ENCODE measurements at regions not wholly inside any gene's neighbourhood (a gene's known extent, or its start where the extent isn't known, plus 50 kb on each side); places are given as distances from the start of the nearest gene placed in this dataset.

DNA sequence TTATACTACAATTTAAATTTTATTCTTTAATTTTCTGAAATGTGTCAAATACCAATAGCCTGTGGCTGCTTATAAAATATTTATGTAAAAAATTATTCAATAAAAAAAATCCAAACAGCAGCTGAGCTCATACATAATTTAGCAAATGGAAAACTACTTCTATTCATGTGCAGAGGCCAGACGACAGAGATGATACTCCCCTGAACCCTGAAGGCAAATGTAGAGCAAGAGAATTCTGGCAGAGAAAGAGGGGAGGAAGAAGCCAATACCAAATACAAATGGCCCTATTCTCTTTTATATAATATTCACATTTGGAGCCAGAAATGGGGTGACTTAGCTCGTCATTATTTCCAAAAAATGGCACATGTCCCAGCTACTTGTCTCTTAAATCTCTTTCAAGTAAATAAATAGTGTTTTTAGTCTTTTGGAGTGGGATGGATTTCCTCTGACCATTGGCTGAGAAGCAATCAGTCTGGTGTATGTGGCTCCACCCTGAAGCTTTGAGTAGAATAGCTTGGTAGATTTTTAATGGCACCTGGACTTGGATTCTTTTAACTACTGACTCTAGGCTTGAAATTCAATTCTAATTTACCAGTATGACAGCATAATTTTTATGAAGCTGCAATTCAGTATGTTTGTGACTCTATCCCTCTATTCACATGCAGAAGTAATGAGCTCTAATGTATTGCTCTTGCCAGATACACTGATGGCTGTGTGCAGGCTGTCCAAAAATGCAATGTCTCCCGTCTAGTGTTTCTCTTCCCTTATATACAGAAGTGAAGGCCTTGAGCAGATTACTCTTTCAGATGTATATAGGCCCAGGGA, 113.4 kb upstream of the SCAF11 start:
- DNase-seq: no peak
- peaks cover under 1% of the 10 kb centered on the region for H3K9me3 Mint-ChIP-seq
- ATAC-seq: no peak
- no peak overlapping the region for H3K4me3 Mint-ChIP-seq
- peaks cover 4% of the 10 kb centered on the region for H3K27me3 Mint-ChIP-seq (ENCODE audit: low read depth)
- H3K36me3 Mint-ChIP-seq (ENCODE audit: insufficient read depth): no peaks in the 10 kb centered on the region
- peaks cover 3% of the 10 kb centered on the region for H3K4me1 Mint-ChIP-seq (ENCODE audit: low read depth)

DNA sequence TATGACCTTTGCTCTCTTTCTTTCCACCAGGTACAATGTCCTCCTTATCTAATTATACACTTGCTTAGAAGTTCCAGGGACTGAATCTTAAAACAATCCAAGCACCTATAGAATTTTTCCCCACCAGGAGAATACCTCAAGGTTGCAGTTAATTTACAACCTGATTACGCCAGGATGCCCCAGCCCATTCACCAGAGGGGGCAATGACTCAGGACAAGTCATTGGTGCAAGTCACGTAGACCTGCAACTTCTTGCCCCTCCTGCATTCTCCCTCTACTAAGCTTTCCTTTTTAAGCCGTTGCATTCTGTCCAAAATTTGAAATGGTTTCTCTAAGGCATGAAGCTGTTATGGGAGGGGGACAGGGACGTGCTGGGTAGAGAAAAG, 111.1 kb upstream of the SCAF11 start:
- H3K4me1 Mint-ChIP-seq (ENCODE audit: low read depth): no peaks in the 10 kb centered on the region
- H3K4me3 Mint-ChIP-seq: no peak overlapping the region
- peaks cover 3% of the 10 kb centered on the region for H3K9me3 Mint-ChIP-seq
- no peaks in the 10 kb centered on the region for H3K27me3 Mint-ChIP-seq (ENCODE audit: low read depth)
- H3K36me3 Mint-ChIP-seq (ENCODE audit: insufficient read depth): no peaks in the 10 kb centered on the region
- ATAC-seq: no peak
- DNase-seq: no peak

DNA sequence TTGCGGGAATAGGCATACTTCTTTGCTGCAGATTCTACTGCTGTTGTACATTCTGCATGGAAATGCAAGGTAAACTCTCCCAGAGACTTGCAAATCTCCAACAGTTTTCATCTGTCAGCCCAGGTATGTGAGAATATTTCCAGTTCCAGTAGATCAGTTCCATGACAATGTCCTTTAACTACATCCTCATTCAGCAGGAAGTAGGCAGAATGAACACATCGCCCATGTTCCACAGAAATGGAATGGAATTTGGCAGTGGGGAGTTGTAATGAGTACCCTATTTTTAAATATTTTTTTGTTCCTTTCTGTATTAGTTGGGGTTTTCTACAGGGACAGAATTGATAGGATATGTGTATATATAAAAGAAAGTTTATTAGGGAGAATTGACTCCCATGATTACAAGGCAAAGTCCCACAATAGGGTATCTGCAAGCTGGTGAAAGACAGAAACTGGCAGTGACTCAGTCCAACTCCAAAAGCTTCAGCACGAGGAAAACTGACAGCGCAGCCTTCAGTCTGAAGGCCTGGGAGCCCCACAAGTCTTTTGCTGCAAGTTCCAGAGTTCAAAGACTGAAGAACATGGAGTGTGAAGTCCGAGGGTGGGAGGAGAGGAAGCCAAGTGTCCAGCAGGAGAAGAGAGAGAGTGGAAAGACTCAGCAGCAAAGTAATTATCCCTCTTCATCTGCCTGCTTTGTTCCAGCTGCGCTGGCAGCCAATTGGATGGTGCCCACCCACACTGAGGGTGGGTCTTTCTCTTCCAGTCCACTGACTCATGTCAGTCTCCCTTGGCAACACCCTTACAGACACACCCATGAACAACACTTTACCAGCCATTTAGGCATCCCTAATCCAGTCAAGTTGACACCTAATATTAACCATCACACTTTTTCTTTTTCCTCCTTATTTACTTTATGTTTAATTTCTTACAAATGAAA, 110.4 kb upstream of the SCAF11 start:
- no peak overlapping the region for H3K4me3 Mint-ChIP-seq
- DNase-seq: no peak
- H3K36me3 Mint-ChIP-seq (ENCODE audit: insufficient read depth): no peaks in the 10 kb centered on the region
- ATAC-seq: no peak
- peaks cover 3% of the 10 kb centered on the region for H3K9me3 Mint-ChIP-seq
- no peaks in the 10 kb centered on the region for H3K4me1 Mint-ChIP-seq (ENCODE audit: low read depth)
- H3K27me3 Mint-ChIP-seq (ENCODE audit: low read depth): no peaks in the 10 kb centered on the region

DNA sequence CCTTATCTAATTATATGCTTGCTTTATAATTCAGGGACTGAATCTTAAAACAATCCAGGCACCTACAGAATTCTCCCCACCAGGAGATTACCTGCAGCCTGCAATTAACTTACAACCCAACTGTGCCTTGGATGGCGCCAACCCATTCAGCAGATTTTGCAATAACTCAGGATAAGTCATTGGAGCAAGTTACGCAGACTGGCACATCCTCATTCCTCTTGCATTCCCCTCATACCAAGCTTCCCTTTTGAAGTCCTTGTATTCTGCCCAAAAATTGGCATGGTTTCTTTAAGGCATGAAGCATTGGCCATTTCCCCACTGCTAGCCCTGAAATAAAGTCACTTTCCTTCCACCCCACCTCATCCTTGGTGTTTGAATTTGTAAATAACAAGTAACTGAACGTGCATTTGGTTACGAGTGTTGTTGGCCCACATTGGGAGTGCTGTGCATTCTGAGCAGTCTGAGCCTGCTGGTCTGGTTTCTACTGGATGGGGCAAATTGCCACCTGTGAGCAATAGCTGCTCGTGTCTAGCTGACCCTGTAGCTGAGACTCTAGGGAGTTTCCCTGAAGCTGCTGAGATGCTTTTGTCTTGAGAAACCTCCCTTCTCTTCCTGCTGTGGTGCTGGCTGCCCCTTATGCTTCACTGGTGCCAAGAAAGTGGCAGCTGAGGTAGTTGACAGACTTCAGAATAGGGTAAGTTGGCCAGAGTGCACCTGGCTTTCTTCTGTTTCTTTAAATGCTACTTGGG, 99.2 kb upstream of the SCAF11 start:
- peaks cover 7% of the 10 kb centered on the region for H3K9me3 Mint-ChIP-seq
- DNase-seq: no peak
- peaks cover 23% of the 10 kb centered on the region for H3K27me3 Mint-ChIP-seq (ENCODE audit: low read depth)
- no peaks in the 10 kb centered on the region for H3K36me3 Mint-ChIP-seq (ENCODE audit: insufficient read depth)
- no peak for ATAC-seq
- H3K4me1 Mint-ChIP-seq (ENCODE audit: low read depth): no peaks in the 10 kb centered on the region
- no peak overlapping the region for H3K4me3 Mint-ChIP-seq

DNA sequence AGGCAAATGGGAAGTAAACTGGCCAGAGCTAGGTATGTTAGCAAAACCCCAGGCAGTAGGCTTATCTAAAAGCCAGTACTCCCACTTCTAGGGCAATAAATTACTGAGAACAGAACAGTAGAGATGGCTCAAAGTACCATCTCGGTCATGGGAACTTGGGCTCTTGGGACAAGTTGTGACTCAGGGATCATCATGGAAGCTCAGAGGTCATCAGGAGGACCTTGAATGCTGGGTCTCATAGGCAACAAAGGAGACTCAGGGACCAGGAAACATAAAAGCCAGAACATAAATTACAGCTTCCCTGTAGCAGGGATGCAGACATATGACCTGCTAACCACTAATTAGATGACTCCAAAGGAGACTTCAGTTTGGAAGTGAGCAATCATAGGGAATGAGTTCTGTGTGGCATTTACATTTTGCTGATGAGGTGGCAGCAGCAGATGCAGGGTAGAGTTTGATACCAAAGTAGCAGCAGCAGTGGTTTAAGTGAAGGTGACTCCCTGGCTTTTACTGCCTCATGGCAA, 97.6 kb upstream of the SCAF11 start:
- no peaks in the 10 kb centered on the region for H3K4me1 Mint-ChIP-seq (ENCODE audit: low read depth)
- ATAC-seq: no peak
- no peaks in the 10 kb centered on the region for H3K36me3 Mint-ChIP-seq (ENCODE audit: insufficient read depth)

DNA sequence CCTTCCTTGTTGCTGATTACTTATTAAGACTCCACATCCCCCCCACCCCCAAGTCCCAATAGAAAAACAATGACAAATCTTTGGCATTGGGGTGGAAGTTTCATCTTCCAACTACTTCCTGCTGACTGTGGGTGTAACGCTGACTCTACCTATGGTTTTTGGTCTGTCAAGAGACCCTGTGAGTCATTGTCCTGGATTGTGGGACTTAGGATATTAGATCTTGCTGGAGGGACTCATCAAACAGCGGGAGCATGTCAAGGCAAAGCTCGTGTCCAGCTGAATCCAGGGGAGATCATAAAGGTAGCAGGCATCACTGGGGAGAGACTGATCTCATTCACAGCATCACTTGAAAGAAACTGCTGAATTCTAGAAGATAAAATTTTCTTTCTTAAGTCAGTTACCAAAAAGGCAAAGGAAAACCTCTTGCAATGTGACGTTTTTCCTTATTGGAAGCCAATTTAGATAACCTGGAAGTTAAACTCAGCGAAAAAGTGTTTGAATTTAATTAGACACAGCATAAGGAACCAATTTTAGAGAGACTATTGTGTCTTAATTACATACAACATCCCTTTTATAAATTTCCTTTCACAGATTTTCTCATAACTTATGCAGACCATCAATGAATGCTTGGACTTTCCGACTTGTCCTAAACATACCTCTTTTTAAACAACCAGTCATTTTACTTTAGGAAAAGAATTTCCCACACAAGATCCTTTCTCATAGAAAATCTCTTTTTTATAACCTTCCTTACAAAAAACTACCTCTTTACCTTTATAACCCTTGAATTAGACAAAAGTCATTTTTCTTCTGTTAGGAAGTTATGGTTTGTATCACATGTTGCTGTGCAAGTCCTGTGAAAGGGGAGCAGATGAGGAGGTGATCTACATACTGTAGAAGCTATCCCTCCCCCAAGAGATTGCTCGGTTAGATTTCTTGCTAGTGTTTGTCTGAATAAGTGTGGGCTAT, 94.6 kb upstream of the SCAF11 start:
- Mint-ChIP-seq H3K4me1 (ENCODE audit: low read depth) (no peaks in the 10 kb centered on the region), H3K36me3 (ENCODE audit: insufficient read depth) (no peaks in the 10 kb centered on the region), H3K9me3 (peaks cover 3% of the 10 kb centered on the region), H3K4me3 (no peak overlapping the region), H3K27me3 (ENCODE audit: low read depth) (peaks cover 8% of the 10 kb centered on the region)
- ATAC-seq (no peak), DNase-seq (no peak)

More for the DNA sequence above, 97.6 kb upstream of the SCAF11 start:
- no peak for DNase-seq
- Mint-ChIP-seq H3K4me3 (no peak overlapping the region), H3K9me3 (peaks cover 8% of the 10 kb centered on the region), H3K27me3 (ENCODE audit: low read depth) (peaks cover 17% of the 10 kb centered on the region)

DNA sequence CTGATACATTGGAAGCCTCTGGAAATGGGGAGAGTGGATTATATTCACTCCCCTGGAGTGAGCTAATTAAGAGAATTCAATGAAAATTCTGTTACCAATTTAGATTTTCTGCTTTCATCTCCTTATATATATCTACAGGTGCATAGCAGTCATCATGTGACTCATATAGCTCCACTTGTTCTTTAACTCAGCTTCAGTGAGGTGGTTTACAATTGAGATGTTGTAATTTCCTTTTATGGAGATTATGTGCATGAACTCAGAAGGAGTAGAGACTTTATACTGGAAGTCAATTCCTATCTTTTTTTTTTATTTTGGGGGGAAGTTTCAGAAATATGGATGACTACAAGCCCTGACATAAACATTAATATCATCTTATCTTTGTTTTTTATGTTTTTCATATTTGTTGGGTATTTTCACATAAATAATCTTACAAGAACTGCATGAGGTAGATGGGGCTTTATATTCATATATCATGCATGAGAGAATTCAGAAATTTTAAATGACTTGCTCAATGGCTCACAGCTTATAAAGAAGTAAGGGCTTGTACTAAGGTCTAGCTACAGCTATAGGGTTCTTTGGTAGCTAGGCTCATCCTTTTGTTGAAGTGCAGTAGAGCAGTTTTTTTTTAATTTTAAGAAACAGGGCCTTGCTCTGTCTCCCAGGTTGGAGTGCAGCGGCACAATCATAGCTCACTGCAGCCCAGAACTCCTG, 92.3 kb upstream of the SCAF11 start:
- Mint-ChIP-seq H3K36me3 (ENCODE audit: insufficient read depth) (peaks cover 3% of the 10 kb centered on the region), H3K4me3 (no peak overlapping the region), H3K9me3 (peaks cover 12% of the 10 kb centered on the region), H3K4me1 (ENCODE audit: low read depth) (no peaks in the 10 kb centered on the region), H3K27me3 (ENCODE audit: low read depth) (peaks cover 8% of the 10 kb centered on the region)
- DNase-seq (no peak), ATAC-seq (no peak)

DNA sequence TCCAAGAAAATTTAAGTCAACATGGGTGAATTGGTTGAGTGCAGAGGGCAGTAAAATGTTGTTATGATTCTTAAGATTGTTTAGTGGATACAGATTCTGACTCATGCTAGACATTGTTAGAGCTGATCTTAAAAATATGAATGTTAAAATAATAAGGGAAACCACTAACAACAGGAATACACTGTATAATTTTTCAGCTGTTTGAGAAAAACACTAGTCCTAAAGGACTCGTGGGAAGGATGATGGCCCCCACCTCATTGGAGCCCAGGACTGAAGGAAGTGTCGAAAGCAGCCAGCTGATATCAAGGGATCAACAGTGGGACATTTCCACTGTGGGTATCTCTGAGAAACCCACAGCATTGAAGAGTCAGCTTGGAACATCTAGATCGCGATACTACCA, 82.9 kb upstream of the SCAF11 start:
- H3K9me3 Mint-ChIP-seq: peaks cover 2% of the 10 kb centered on the region
- H3K36me3 Mint-ChIP-seq (ENCODE audit: insufficient read depth): peaks cover 2% of the 10 kb centered on the region
- H3K27me3 Mint-ChIP-seq (ENCODE audit: low read depth): peaks cover 4% of the 10 kb centered on the region
- peaks cover 5% of the 10 kb centered on the region for H3K4me1 Mint-ChIP-seq (ENCODE audit: low read depth)
- DNase-seq: no peak
- no peak for ATAC-seq
- H3K4me3 Mint-ChIP-seq: no peak overlapping the region

DNA sequence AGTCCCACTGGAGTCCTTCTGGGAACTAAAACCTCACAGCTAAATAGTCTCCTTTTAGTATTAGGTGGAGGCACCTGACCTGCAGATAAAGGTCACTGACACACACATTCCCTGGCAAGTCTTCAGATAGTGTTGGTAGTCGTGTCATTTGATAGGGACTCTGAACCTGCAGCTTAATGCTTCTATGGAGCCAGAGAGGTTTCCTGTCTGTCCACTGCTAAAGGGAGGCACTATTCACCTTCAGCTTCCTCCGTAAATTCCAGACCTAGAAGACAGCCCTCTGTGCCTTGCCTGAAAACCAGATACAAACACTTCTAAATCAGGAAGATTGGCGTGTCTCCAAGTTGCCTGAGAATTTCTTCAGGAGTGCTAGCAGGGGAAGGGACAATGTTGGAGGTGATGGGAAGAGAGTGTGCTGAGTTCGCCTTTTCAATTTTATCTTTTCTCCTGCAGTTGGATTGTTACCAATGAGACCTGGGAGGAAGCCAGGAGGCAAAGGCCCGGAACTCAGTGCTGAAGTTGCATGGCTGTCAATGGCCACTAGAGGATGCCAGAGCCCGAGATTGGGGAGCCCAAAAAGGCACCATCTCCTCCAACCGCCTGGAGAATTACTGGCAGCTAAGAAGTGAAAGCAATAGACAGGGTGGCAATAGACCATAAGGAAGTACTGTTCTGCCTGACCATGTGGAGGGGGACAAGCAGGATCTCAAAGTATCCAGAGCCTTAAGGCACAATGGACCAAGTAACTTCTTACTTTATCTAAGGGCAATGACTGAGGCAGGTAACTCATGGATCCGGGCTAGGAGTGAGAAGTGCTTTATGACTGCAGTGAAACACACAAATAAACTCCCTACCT, 81.6 kb upstream of the SCAF11 start:
- DNase-seq: peak; percentile 45
- no peak overlapping the region for H3K4me3 Mint-ChIP-seq

DNA sequence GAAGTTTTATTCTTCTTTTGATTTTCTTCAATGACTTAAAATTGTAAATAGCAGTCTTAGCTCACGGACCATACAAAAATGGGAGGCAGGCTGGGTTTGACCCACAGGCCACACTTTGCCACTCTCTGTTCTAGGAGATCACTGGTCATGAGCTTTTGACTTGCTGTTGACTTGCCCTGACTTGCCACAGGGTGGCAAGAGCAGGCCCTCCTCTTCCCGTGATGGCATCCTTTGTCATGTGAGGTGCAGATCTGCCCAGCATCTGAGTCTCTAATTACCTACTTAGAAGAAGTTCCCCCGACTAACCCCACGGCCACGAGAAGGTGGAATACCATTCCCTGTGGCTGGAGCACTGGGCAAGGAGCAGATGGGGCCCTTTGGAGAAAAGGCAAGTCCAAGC, 81.0 kb upstream of the SCAF11 start:
- Mint-ChIP-seq H3K4me3 (no peak overlapping the region), H3K9me3 (no peaks in the 10 kb centered on the region), H3K4me1 (ENCODE audit: low read depth) (peaks cover 5% of the 10 kb centered on the region), H3K36me3 (ENCODE audit: insufficient read depth) (no peaks in the 10 kb centered on the region), H3K27me3 (ENCODE audit: low read depth) (peaks cover 4% of the 10 kb centered on the region)
- ATAC-seq: no peak
- no peak for DNase-seq

More for the DNA sequence above, 81.6 kb upstream of the SCAF11 start:
- Mint-ChIP-seq H3K4me1 (ENCODE audit: low read depth) (peaks cover 5% of the 10 kb centered on the region), H3K9me3 (no peaks in the 10 kb centered on the region), H3K27me3 (ENCODE audit: low read depth) (peaks cover 4% of the 10 kb centered on the region), H3K36me3 (ENCODE audit: insufficient read depth) (no peaks in the 10 kb centered on the region)
- peak; percentile 85 to 95 for ATAC-seq

DNA sequence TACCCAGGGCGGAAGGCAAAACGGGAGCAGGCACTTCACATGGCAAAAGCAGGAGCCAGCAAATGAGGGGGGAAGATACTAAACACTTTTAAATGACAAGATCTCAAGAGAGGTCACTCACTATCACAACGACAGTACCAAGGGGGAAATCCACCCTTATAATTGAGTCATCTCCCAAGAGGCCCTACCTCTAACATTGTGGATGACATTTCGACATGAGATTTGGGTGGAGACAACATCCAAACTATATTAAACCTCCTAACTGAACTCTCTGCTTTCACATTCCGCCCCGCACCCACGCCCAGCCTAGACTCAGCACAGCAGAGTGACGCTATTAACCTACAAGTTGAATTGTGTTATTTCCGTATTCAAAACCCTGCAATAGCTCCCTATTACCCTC, 76.7 kb upstream of the SCAF11 start:
- DNase-seq: no peak
- H3K4me3 Mint-ChIP-seq: no peak overlapping the region
- peaks cover 2% of the 10 kb centered on the region for H3K4me1 Mint-ChIP-seq (ENCODE audit: low read depth)
- no peaks in the 10 kb centered on the region for H3K36me3 Mint-ChIP-seq (ENCODE audit: insufficient read depth)
- no peaks in the 10 kb centered on the region for H3K27me3 Mint-ChIP-seq (ENCODE audit: low read depth)
- ATAC-seq: no peak
- no peaks in the 10 kb centered on the region for H3K9me3 Mint-ChIP-seq
